Heart left ventricle (tissue), 16 donors: ENCODE measurements at regions not wholly inside any gene's neighbourhood (a gene's known extent, or its start where the extent isn't known, plus 50 kb on each side); places are given as distances from the start of the nearest gene placed in this dataset.
"Not testable (repeated sequence)": the region's sequence is repeated elsewhere in the genome, so short reads cannot be mapped to it uniquely, and the experiment has no call there.

ENCODE experiments used
- ATAC-seq, 4 donors: fragments of 200-7000 bp; cut with Tn5 transposase; one replicate each; pipeline ENCODE4 v1.9.1; 2020 to 2022; ENCODE audit warnings: moderate library complexity in 4 of 4, mild to moderate bottlenecking in 3 of 4, moderate number of reproducible peaks in 1 of 4
- DNase-seq, 5 donors: peaks; one replicate each; pipeline ENCODE4 v3.0.0-alpha.2; 2020
- H3K27ac ChIP-seq, 12 donors: fragments of 200-600 bp; sonication (generic) in 4 of 12; one replicate each; pipeline versions ENCODE4 v1.5.0 to v1.8.0; 2016 to 2022; ENCODE audit warnings: mild to moderate bottlenecking in 2 of 12
- H3K27me3 ChIP-seq, 9 donors: fragments of 200-600 bp; sonication (generic) in 2 of 9; one replicate each; pipeline versions ENCODE4 v1.5.1 to v1.8.0; 2016 to 2022; ENCODE audit warnings: mild to moderate bottlenecking in 3 of 9
- H3K36me3 ChIP-seq, 9 donors: fragments of 200-600 bp; sonication (generic) in 2 of 9; one replicate each; pipeline versions ENCODE4 v1.5.0 to v1.8.0; 2018 to 2022; ENCODE audit warnings: mild to moderate bottlenecking in 2 of 9
- H3K4me1 ChIP-seq, 12 donors: fragments of 200-600 bp; sonication (generic) in 4 of 12; one replicate each; pipeline versions ENCODE4 v1.5.0 to v1.8.0; 2016 to 2022; ENCODE audit warnings: mild to moderate bottlenecking in 3 of 12
- H3K4me3 ChIP-seq, 12 donors: fragments of 200-600 bp; sonication (generic) in 4 of 12; one replicate each; pipeline versions ENCODE4 v1.5.0 to v1.8.0; 2017 to 2022; ENCODE audit warnings: mild to moderate bottlenecking in 9 of 12, moderate library complexity in 4 of 12
- H3K9me3 ChIP-seq, 12 donors: fragments of 200-600 bp; sonication (generic) in 4 of 12; one replicate each; pipeline versions ENCODE4 v1.5.0 to v1.8.0; 2016 to 2022; ENCODE audit warnings: mild to moderate bottlenecking in 1 of 12
- CTCF ChIP-seq, 12 donors: fragments of 200-600 bp; sonication (generic) in 4 of 12; IDR thresholded peaks; one replicate each; pipeline versions ENCODE4 v1.5.0 to v1.8.0; 2018 to 2022; ENCODE audit warnings: antibody characterized with exemption in 12 of 12, mild to moderate bottlenecking in 5 of 12
- POLR2A ChIP-seq, 2 donors: fragments of 450-650 bp; IDR thresholded peaks; one replicate each; pipeline ENCODE4 v1.6.1; 2017; ENCODE audit warnings: antibody characterized with exemption in 2 of 2, mild to moderate bottlenecking in 2 of 2, moderate library complexity in 2 of 2
- WGBS, 4 donors: extraction: QIAGEN DNeasy Blood & Tissue Kit in 2 of 4; methylation state at CpG; one replicate each; pipeline versions ENCODE4 v1.1.5 to v1.1.7; 2013 to 2018; 5-methylcytosine and 5-hydroxymethylcytosine counted together
- intact Hi-C, 10 donors: fragments of 100-400 bp; cut with DNase I; formaldehyde crosslinking; loops; one replicate each; pipeline versions ENCODE4 v1.11.1 to v1.14.2; 2022
- donor health status: ischemic (EF 13 %, LVEDD 7.1; RV severe dilation, severe dysfunction).
- donor health status: healthy with polysubstance abuse.
- donor health status: DM: no; HTN: yes; CAD: no.
- donor health status: DM: no; HTN: no; CAD: no.
- donor health status: ischemic (EF 25% LVEDD 6.9; RV normal size, moderate dysfunction).
- donor health status: ischemic (EF 25% LVEDD 5.7; RV mildly dilated, moderate dysfunction).
- donor health status: healthy.
- donor health status: DM: yes; HTN: yes; CAD: no.
- donor health status: ischemic (EF 35%, LVEDD 5.7; RV mildly dilated, moderate dysfunction).
- donor health status: nonischemic (EF 11% LVEDD 7.7; RV severe dilation, severe dysfunction).
- donor health status: DM: yes; HTN: yes; CAD: no.
- donor health status: PGD.
- donor health status: ischemic (EF 29% LVEDD 5.4; RV normal size, mild dysfunction).
- donor health status: nonischemic (EF 23%, LVEDD 6.1; RV moderate dilation, normal function).

- H3K27me3 ChIP-seq, result no peaks in the 10 kb centered on the region
- H3K27ac ChIP-seq, result no peak overlapping the region
- TF ChIP-seq POLR2A (IDR thresholded peaks at IDR 0.05), result no peak
- TF ChIP-seq CTCF (IDR thresholded peaks at IDR 0.05), result no peak
- H3K4me3 ChIP-seq, result no peak overlapping the region
- no peaks in the 10 kb centered on the region for H3K9me3 ChIP-seq
- no peaks in the 10 kb centered on the region for H3K36me3 ChIP-seq
- WGBS, 4 donors, result 66 to 83% (median 77%) methylated on average over 4 of the region's 4 CpGs
- H3K4me1 ChIP-seq, result no peaks in the 10 kb centered on the region
- DNase-seq (no peak), ATAC-seq (no peak)
- intact Hi-C loops, result no loop called here
Observed at GRCh38 chr7:24448038-24448437, 125.2 kb upstream of the PALS2 start.

GRCh38 chr7:24449416-24449815, 123.8 kb upstream of the PALS2 start:
- DNase-seq, ATAC-seq, H3K27me3 ChIP-seq, H3K4me1 ChIP-seq, H3K27ac ChIP-seq, H3K36me3 ChIP-seq, H3K4me3 ChIP-seq, intact Hi-C loops, H3K9me3 ChIP-seq: not testable (repeated sequence)
- 78 to 83% (median 82%) methylated on average over 5 of the region's 5 CpGs for WGBS, 4 donors

GRCh38 chr7:24455813-24456525, 117.3 kb upstream of the PALS2 start:
- Histone ChIP-seq H3K9me3 (no peaks in the 10 kb centered on the region), H3K36me3 (no peaks in the 10 kb centered on the region), H3K27ac (no peak overlapping the region), H3K27me3 (no peaks in the 10 kb centered on the region), H3K4me1 (no peaks in the 10 kb centered on the region), H3K4me3 (no peak overlapping the region)
- intact Hi-C loops, result no loop called here
- ATAC-seq (no peak), DNase-seq (no peak)
- TF ChIP-seq POLR2A (IDR thresholded peaks at IDR 0.05), result no peak
- no peak for TF ChIP-seq CTCF (IDR thresholded peaks at IDR 0.05)
- WGBS, 4 donors, result 62 to 64% (median 63%) methylated on average over 6 of the region's 6 CpGs

GRCh38 chr7:24456526-24457218, 116.6 kb upstream of the PALS2 start:
- Histone ChIP-seq H3K27ac (no peak overlapping the region), H3K27me3 (no peaks in the 10 kb centered on the region), H3K4me1 (no peaks in the 10 kb centered on the region), H3K4me3 (no peak overlapping the region), H3K9me3 (no peaks in the 10 kb centered on the region), H3K36me3 (no peaks in the 10 kb centered on the region)
- intact Hi-C loops, result no loop called here
- ATAC-seq (no peak), DNase-seq (no peak)
- TF ChIP-seq CTCF (IDR thresholded peaks at IDR 0.05), result no peak
- TF ChIP-seq POLR2A (IDR thresholded peaks at IDR 0.05), result no peak
- WGBS, 4 donors, result 34 to 46% (median 42%) methylated on average over 4 of the region's 4 CpGs
